ENCODE measurements at regions not wholly inside any gene's neighbourhood (a gene's known extent, or its start where the extent isn't known, plus 50 kb on each side); places are given as distances from the start of the nearest gene placed in this dataset.

GRCh38 chr1:200275816-200276453 is 133.9 kb downstream of the ZNF281 start:
- H3K4me3 ChIP-seq (replicated peaks in 1 of 3; ENCODE audit: insufficient read depth in 1 of 3, low read depth in 2 of 3, low read length in 3 of 3): peak overlapping the region; percentile 19 to 42 (median 23); a peak in 3 of 6 replicates
- H3K27me3 ChIP-seq (ENCODE audit: control insufficient read depth in 1 of 2, insufficient read depth in 2 of 2, low read length in 2 of 2): no peaks in the 10 kb centered on the region
- FAIRE-seq (peak; percentile 23), DNase-seq (ENCODE audit: low spot score) (no peak), ATAC-seq (peak; percentile 78)
- ChIA-PET POLR2A (interaction anchor here (1.2 to 3.9 kb wide), 4 partner anchors 8 to 20 kb away, joined by 3 to 22 read pairs (median 5); no protein-coding TSS in a partner anchor), CTCF (ENCODE audit: low intra/inter-chr PET ratio, low total read pairs) (interaction anchor here (0.8 kb wide), 1 partner anchor 213 kb away, joined by 3 read pairs; no protein-coding TSS in a partner anchor)
- intact Hi-C loops (cut with micrococcal nuclease; ENCODE audit: unreplicated experiment): loop anchor here (1.0 to 2.0 kb wide), 3 partner anchors 17 to 322 kb away; no protein-coding TSS in a partner anchor
- H3K79me2 ChIP-seq (ENCODE audit: insufficient read depth, low read length): no peaks in the 10 kb centered on the region
- WGBS (ENCODE audit: low lambda C conversion rate): 0% methylated on average over 9 of the region's 9 CpGs
- TF ChIP-seq ELF3 (CRISPR knock-in tag; IDR thresholded peaks at IDR 0.05) (0 out of 2 replicates have a peak, but pooled peaks have one; percentile 6), HNF4A (CRISPR knock-in tag; IDR thresholded peaks at IDR 0.05) (peak; percentile 31), ARID5B (CRISPR knock-in tag; IDR thresholded peaks at IDR 0.05) (0 out of 2 replicates have a peak, but pooled peaks have one; percentile 3), ARNTL (CRISPR knock-in tag; IDR thresholded peaks at IDR 0.05) (0 out of 2 replicates have a peak, but pooled peaks have one; percentile 68), RARA (CRISPR knock-in tag; IDR thresholded peaks at IDR 0.05) (peak; percentile 9; the same call in 1 of the 2 replicates), ASH2L (IDR thresholded peaks at IDR 0.05; ENCODE audit: insufficient read length, low read depth, low read length) (peak; percentile 47), RXRB (CRISPR knock-in tag; IDR thresholded peaks at IDR 0.05; ENCODE audit: borderline replicate concordance) (peak; percentile 42; the same call in 1 of the 2 replicates), ZFP82 (CRISPR knock-in tag; IDR thresholded peaks at IDR 0.05; ENCODE audit: borderline replicate concordance) (0 out of 2 replicates have a peak, but pooled peaks have one; percentile 27), JUND (CRISPR knock-in tag; IDR thresholded peaks at IDR 0.05) (no peak), NRL (CRISPR knock-in tag; IDR thresholded peaks at IDR 0.05; ENCODE audit: borderline replicate concordance) (no peak), ZNF781 (CRISPR knock-in tag; IDR thresholded peaks at IDR 0.05; ENCODE audit: borderline replicate concordance, not compliant biosample characterization) (no peak), BCL6 (CRISPR knock-in tag; IDR thresholded peaks at IDR 0.05) (0 out of 2 replicates have a peak, but pooled peaks have one; percentile 11), MAZ (IDR thresholded peaks at IDR 0.05; ENCODE audit: borderline replicate concordance, low read depth, low read length) (no peak), MAZ (CRISPR knock-in tag; IDR thresholded peaks at IDR 0.05; ENCODE audit: low read depth) (0 out of 2 replicates have a peak, but pooled peaks have one; percentile 31), PPARG (CRISPR knock-in tag; conservative IDR thresholded peaks at IDR 0.05) (peak; percentile 66; the same call in 1 of the 2 replicates), ZNF644 (CRISPR knock-in tag; IDR thresholded peaks at IDR 0.05; ENCODE audit: low read depth) (0 out of 2 replicates have a peak, but pooled peaks have one; percentile 1), SALL2 (CRISPR knock-in tag; IDR thresholded peaks at IDR 0.05) (0 out of 2 replicates have a peak, but pooled peaks have one; percentile 27), TARDBP (CRISPR knock-in tag; IDR thresholded peaks at IDR 0.05) (no peak)
- no peaks in the 10 kb centered on the region for H4K20me1 ChIP-seq (ENCODE audit: insufficient read depth, low read length)
- in situ Hi-C loops (cut with HindIII; ENCODE audit: extremely low pct_ligation_motif_present, low pct_unique_long_range_greater_than_20kb): no loop called here
- no peak overlapping the region for H3K9ac ChIP-seq (ENCODE audit: insufficient read depth, low read depth, low read length)
- peak overlapping the region; percentile 76 for H3K4me2 ChIP-seq (ENCODE audit: low read depth, low read length)
- peaks cover 34% of the 10 kb centered on the region for H3K4me1 ChIP-seq (ENCODE audit: insufficient read depth, low read length)
- no peaks in the 10 kb centered on the region for H3K36me3 ChIP-seq (replicated peaks in 1 of 2; ENCODE audit: control insufficient read depth in 1 of 2, insufficient read depth in 2 of 2, low read length in 2 of 2)
- BruUV-seq (replicated peaks): no TSS peak
- H3K9me3 ChIP-seq (ENCODE audit: low read length): no peaks in the 10 kb centered on the region
- H3K27ac ChIP-seq (ENCODE audit: extremely low read length, insufficient read depth, low read length): peak overlapping the region; percentile 51
- peak overlapping the region; percentile 44 for H2AFZ ChIP-seq (ENCODE audit: low read length)

All from HepG2 (cell line).